Activated CD4-positive, alpha-beta T cell treated with anti-CD3 and anti-CD28 coated beads for 4 hours (primary cell): ENCODE measurements at regions not wholly inside any gene's neighbourhood (a gene's known extent, or its start where the extent isn't known, plus 50 kb on each side); places are given as distances from the start of the nearest gene placed in this dataset.
"Not testable (repeated sequence)": the region's sequence is repeated elsewhere in the genome, so short reads cannot be mapped to it uniquely, and the experiment has no call there.

Source experiments
- DNase-seq, 2 donors: peaks; one replicate each; pipeline ENCODE4 v3.0.0-alpha.2; 2020

DNA sequence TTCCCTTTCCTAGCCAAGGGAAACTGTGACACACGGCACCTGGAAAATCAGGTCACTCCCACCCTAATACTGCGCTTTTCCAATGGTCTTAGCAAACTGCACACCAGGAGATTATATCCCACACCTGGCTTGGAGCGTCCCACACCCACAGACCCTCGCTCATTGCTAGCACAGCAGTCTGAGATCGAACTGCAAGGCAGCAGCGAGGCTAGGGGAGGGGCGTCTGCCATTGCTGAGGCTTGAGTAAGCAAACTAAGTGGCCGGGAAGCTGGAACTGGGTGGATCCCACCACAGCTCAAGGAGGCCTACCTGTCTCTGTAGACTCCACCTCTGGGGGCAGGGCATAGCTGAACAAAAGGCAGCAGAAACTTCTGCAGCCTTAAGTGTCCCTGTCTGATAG lies 132.9 kb downstream of the TMEM167A start:
- not testable (repeated sequence) for DNase-seq

DNA sequence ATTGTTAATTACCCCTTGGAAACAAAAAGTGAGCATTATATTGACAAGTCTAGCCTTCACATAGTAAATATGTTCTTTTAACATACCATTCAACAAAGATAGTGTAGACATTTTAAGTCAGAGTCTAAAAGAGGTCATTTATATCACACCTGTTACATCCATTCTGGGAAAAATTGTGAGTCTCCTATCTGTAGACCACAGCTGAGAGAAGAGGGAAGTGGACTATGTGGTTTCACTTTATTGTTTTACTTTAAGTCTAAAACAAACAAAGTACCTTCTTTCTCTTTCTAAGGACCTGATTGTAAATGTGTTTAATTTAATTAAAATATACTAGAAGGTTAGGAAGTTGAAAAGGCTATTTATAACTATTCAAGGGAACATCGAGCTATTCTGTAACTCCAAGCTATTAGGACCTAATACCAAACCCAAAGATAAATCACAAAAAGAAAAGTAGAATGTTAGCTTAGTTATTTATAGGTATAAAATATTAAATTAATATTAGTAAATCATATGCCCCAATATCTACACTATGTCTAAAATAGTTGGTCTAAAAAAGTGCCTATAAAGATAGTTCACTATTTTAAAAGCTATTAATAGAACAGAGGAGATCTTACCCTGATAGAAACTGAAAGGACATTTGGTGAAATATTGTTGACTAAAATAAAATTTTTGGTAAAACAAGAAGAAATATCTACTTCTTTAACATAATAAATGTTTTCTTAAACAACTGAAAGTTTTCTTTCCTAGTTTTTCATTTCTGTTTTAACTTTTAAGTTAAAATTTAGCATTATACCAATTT lies 134.9 kb downstream of the TMEM167A start:
- no peak for DNase-seq

DNA sequence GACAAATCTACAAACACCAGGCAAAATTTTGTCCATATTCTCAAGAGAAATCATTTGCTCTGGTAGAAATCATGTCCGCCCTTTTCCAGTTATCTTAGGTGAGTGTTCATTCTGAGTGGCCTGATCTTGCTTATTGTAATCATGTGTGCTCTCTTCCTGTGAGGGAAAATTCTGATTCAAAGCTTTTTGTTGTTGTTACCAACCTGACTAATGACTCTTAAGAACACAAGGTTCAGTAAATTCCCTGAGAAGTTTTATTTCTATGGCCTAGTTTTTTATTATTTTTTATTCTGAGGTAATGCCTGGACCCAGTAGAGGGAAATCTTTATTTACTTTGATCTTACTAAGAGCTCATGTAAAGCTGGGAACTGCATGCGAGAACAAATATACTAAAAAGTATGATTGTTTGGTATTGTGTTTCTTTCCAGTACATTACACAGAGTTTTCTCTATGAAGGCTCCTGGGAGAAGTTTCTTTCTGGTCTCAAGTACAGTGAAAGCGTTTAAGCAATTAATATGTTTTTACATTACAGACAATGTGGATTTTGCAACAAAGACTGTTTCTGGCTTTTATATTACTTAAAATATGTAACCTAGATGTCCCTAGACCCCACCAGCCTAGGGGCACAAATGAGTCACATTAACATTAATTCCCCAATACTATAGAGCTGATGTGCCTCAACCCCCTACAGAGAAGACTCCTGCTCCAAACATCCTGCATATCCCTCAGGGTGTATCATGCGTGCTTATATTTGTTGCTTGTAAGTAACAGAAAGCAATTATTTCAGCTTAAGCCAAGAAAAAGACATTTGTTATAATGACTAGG lies 138.1 kb downstream of the TMEM167A start:
- DNase-seq = no peak

DNA sequence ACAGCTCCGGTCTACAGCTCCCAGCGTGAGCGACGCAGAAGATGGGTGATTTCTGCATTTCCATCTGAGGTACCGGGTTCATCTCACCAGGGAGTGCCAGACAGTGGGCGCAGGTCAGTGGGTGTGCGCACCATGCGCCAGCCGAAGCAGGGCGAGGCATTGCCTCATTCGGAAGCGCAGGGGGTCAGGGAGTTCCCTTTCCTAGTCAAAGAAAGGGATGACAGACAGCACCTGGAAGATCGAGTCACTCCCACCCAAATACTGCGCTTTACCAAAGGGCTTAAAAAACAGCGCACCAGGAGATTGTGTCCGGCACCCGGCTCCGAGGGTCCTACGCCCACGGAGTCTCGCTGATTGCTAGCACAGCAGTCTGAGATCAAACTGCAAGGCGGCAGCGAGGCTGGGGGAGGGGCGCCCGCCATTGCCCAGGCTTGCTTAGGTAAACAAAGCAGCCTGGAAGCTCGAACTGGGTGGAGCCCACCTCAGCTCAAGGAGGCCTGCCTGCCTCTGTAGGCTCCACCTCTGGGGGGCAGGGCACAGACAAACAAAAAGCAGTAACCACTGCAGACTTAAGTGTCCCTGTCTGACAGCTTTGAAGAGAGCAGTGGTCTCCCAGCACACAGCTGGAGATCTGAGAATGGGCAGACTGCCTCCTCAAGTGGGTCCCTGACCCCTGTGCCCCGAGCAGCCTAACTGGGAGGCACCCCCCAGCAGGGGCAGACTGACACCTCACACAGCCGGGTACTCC lies 144.5 kb downstream of the TMEM167A start:
- DNase-seq = not testable (repeated sequence)

DNA sequence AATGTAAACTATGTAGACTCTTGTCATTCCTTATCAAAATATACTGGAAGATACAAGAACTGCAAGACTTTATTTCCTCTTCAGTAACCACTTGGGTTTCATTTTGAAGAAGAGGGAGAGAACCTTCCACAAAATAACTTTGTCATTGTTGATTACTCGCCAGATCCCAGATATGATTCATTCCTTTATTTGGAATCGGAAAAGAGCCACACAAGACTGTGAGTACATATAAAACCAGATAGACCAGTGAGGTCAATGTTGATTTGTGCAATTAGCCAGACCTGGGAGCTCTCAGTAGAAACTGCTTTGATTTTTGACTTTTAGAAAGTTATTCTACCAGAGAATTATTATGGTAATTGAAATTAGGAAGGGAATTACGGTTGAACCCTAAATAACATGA lies 146.1 kb downstream of the TMEM167A start:
- no peak for DNase-seq

DNA sequence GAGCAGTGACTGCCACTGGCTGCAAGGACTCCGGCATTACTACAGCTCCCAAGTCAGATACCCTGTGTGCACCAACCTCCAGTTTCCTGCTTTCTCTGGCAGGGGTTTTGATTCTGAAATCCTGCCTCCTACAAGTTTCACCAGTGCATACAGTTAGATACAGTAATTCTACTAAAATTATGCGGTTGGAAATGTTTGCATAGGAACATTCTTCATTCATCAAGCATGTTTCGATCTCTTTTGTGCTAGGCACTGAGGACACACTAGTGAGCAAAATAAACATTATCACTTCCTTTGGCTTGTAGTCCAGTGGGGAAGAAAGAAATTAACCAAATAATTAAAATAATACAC lies 152.2 kb downstream of the TMEM167A start:
- DNase-seq = no peak

DNA sequence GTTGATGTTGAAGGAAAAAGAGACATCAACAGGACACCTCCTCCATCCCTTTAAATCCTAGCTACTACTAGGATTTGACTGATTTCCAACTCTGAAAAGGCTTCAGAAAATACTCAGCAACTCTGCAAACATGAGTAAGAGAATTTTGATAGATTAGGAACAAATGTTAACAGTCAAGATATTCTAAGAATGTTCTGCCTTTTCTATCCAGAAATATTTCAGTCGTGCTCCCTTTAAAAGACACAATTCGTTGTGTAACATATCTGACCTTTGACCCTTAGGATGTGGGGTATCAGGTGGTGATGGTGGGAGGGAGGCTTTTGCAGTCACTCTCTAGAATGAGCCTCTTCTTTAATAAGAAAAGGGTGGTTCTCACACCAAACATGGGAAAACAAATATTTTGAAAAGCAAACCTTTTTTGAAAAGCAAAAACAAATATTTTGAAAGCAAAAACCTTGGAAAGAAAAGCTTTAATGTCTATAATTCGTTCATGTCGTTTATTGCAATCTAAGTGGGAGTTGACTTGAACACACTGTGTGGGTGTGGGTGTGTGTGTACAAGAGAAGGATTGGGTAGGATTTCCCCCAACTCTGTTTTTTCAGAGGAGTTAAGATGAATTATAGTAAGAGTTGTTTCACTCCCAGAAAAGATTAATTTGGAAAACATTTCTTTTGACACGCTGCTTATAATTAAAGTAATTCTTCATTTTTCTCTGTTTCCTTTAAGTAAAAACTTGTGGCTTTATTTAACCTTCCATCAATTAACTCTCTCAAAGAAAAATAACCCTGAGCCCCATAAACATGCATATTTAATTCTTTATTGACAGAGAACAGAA lies 152.8 kb downstream of the TMEM167A start:
- DNase-seq = no peak

DNA sequence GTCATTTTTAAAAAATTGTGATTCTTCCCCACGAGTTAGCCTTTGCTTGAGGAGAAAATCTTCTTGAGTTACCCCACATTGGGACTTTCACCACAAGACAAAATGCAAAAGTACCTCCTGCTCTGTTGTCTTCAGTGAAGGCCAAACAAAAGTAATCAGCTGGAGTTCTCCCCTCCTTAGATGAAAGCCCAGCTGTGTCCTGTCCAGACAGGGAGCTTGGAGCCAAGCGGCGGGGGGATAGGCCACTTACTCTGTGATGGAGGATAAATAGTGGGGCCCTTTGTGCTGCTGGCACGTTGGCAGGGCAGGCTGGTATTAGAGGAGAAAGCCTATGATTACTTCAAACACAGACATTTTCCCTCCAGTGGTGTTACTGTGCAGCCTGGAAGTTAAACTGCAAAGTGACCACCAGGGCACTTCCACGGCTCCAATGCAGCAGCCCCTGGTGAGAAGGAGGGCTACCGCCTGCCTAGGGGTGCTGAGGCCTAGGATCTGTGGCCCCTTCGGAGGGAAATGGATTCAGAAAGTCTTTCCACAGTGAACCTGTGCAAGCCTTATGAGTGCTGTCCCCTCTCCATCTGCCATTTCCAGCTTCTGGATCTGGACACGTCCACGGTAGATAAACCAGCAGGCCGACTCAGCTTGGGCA lies 155.0 kb downstream of the TMEM167A start:
- DNase-seq = no peak

DNA sequence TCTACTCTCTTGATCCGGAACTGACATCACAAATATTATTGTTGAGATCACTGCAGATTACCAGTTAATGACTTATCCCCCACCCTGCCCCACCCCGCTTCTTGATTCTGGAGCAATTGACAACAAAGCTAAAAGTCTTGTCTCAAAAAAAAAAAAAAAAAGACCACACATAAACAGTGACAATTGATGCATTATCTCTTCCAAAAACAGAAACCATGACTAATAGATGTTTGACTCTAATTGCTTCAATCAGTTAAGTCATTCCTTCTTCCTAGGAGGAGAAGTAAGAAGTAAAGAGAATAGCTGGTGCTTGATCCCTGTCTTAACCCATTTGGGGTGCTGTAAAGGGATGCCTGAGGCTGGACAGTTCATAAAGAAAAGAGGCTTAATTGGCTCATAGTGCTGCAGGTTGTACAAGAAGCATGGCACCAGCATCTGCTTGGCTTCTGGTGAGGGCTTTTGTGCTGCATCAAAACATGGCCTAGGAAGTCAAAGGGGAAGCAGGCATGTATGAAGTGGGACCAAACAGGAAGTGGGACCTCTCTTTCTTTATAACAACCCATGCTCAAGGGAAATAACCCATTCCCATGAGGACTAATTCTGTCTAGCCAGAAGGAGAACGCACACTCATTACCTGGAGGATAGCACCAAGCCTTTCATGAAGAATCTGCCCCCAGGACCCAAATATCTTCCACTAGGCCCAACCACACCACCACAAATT lies 158.7 kb downstream of the TMEM167A start:
- no peak for DNase-seq

DNA sequence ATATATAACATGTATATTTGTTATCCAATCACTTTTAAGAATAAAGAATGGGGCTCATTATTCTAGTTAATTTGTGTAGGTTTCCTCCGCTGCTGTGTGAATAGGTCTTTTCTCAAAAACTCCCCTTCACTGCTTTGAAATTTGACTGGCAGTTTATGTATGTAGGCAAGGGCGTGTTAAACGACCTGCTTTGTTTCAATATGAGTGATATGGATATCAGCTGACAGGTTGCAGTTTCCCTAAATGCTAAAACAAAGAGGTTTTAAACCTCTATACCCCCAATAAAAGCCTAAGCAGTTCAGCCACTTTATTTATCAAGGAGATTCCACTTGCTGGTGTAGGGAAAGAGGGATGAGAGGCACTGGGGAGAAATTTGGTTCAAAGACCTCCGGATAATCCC lies 159.6 kb downstream of the TMEM167A start:
- no peak for DNase-seq

DNA sequence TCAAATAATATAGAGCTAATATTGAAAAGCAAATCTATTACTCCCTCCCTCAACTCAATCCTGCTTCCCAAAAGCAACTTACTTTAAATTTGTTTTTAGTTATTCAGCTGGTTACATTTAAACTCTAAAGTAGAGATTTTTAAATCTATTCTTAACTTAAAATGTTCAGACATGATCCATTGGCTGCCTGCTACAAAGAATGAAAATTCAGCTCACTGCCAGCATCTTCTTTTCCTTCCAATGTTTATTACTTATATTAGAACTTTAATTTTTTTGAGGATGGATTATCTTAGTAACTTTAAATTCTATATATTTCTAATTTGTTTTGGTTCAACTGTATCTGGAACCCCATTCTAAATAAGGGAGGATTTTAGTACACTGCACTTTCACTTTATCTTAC lies 163.2 kb downstream of the TMEM167A start:
- DNase-seq = no peak

DNA sequence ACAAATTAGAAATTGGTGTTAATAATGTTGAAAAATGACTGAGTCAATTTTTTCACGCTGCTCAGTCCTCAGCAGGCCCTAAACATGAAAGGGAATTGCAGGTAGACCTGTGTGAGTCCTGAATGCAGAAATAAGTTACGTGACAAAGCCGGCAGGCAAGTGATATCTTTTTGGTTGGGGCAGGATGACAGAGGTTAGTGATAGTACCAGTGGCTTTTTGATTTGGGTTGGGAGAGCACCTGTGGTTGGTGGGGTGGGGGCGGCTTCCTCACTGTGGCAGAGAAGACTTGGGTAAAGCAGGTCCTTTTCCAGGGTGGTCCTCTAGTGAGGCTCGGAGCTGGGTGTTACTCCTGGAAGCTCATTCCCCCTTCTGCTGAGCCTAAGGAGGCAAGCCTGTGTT lies 164.7 kb downstream of the TMEM167A start:
- DNase-seq = no peak

DNA sequence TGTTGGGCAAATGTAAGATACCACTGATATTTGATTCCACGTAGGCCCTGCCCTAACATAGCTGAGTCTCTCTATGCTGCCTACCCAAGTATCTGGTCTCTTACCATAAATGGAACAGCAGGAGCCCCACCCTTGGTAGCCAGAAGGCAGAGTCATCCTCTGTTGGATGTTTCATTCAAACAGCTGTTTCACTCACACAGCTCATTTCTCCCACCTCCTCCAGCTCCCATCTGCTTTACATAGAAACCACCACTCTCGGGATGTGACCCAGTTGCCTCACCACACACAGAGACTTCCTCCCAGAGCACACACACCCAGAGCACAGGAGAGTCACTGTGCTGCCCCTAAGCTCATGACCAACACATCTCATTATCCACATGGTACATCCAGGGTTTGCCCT lies 165.3 kb downstream of the TMEM167A start:
- DNase-seq = no peak

DNA sequence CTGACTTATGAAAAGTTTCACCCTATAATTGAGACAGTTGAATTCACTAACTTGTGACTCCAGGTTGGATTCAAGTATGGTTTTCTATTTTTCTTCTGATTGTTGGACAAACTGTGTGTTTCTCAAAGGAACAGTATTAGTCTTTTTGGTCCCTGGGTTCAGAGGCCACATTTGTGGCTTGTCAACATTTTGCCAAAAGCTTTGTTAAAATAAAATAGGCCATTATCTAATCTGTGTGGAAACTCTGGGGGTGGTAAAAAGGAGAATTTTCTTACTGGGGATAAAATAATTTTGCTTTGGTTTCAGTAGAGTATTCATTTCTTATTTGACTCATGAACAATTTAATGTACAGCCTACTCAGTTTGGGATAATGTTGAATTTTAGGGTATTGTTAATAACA lies 166.3 kb downstream of the TMEM167A start:
- no peak for DNase-seq

DNA sequence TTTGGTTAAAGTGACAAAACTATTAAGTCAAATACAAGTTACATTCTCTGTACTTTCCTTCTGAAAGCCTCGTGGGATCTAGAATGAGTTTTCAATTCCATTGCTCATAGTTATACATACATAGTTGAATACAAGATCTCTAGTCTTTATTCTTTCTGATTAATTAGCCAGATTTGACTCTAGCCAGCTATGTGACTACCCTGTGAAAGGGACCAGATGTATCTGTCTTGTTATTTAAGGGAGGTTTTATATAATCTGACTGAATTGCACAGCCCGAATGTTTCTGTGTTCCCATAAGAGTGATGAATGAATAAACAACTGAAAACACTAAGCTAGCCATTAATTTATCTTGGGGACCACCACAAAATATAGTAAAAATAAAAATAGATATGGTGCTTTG lies 166.7 kb downstream of the TMEM167A start:
- DNase-seq = no peak

DNA sequence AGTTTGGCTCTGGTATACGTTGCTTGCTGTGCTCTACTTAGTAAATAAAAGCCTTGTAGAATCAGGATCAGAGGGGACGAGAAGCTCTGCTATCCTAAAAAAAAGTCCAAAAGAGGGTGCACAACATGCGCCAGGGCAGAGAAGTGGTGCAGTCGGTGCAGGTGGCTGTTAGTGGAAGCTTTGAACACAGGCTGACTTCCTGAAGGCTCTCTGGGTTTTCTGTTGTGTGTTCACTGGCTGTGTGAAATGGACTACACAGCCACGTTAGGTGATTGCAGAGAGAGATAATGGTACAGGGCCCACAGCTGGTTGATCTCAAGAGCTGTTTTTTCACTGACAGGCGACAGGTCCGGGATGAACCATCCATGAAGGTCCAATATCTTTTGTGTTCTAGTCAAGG lies 167.4 kb downstream of the TMEM167A start:
- DNase-seq = no peak

DNA sequence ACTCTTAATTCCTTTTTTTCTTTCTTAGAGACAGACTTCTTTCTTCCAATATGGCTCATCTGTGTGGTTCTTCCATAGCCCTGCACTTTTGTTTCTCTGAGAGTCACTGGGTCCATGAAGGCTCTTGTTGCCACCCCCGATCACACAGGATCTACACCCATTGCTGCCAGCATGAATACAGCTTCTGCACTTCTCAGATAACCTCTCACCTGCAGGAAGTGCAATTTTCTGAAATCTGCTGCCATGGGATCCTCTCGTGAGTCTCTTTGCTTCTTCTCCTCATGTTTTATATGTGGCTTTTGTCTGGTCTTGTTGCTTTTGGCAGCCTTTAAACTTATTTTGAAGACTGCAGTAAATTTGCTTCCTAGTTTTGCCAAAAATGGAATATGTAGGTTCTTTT lies 171.2 kb downstream of the TMEM167A start:
- no peak for DNase-seq

DNA sequence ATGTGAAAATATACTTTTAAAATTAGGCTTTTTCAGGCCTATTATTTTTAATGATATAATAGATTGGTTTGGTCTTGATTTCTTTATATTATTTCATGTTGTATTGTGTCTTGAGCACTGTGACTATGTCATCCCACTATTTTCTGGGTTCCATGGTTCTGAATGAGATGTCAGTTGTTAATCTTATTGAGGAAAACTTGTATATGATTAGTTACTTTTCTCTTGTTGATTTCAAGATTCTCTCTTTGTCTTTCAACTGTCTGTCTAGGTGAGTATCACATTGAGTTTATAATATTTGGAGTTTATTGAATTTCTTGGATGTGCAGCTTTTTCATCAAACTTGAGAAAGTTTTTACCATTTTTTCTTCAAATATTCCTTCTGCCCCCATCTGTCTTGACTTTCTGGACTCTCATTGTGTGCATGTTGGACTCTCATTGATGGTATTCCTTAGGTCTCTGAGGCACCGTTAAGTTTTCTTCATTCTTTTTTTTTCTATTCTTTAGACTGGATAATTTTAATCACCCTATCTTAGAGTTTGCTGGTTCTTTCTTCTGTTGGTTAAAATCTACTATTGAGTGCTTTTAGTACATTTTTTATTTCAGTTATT lies 175.8 kb downstream of the TMEM167A start:
- DNase-seq = no peak

DNA sequence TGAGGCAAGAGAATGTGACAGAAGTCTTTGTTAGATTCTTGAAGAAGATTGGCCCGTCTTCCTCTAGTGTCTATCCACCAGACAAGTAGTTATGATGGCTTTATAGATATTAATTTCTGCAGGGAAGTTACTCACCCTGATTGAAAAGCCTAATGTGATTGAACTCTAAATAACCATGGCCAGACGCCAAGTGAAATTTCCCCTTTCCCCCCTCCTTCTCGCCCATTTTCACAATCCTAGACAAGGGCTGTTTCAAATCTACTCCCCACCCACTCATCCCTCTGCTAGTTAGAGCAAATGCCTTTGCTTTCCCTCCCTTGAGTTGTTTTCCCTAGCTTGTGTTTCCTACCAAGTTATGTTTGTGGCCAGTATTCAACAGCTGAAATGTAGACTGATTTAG lies 182.5 kb downstream of the TMEM167A start:
- no peak for DNase-seq

DNA sequence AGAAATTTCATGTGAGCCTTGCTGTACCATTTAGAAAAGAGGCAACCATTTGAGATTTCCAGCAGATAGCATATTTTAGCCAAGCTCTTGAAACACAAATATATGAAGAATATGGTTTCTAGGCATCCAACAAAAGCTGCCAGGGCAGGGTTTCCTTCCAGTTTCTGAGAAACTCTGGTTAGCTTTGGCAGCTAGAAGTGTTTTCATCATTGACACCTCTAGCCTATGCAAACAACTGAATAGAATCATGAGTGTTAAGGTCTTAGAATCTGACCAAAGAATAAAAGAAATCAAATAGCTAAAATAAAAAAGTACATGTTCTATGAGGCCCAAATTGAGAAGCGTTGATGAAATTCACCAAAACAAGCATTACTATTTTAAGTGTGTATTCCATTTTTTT lies 188.1 kb downstream of the TMEM167A start:
- no peak for DNase-seq

DNA sequence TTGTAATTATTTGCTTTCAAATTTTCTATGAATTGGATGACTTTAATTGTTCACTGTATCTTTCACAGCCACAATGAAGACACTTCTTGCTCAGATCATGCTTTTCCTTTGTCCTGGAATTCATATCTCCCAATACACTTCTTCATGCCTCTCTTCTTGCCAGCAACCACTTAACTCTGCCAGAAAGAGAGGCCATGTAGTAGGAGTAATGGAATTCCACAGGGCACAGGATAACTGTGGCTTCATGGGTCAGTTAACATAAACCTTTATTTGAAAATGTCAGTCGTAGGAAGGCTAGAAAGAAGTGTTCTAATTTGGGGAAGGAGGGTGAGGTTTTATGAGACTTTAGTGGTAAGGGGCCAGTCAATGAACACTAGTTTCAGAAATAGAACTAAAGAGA lies 190.3 kb downstream of the TMEM167A start:
- DNase-seq = no peak
